GM21447 (cell line): ENCODE measurements at regions not wholly inside any gene's neighbourhood (a gene's known extent, or its start where the extent isn't known, plus 50 kb on each side); places are given as distances from the start of the nearest gene placed in this dataset.

ENCODE experiments used
- ATAC-seq: cut with Tn5 transposase; IDR thresholded peaks from one replicate; pipeline ENCODE4 v1.9.1; 2021; ENCODE audit not compliant: unreplicated experiment

DNA sequence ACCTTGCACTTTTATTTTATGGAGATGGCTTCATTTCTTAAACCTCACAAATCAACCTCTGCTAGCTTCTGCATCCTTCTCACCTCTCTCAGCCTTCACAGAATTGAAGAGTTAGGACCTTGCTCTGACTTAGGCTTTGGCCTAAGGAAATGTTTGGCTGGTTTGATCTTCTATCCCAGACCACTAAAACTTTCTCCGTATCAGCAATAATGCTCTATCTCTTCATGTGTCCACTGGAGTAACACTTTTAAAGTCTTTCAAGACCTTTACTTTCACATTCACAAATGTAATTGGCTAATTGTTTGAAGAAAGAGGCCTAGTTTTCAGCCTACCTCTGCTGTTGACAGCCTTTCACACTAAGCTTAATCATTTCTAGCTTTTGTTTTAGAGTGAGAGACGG, 212.9 kb downstream of the TTLL2 start:
- ATAC-seq = no peak

DNA sequence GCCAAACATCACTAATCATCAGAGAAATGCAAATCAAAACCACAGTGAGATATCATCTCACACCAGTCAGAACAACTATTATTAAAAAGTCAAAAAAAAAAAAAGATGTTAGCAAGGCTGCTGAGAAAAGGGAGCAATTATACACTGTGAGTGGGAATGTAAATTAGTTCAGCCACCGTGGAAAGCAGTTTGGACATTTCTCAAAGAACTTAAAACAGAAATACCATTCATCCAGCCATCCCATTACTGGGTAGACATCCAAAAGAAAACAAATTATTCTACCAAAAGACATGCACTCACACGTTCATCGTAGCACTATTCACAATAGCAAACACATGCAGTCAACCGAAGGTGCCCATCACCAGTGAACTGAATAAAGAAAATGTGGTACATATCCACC, 213.9 kb downstream of the TTLL2 start:
- no peak for ATAC-seq

DNA sequence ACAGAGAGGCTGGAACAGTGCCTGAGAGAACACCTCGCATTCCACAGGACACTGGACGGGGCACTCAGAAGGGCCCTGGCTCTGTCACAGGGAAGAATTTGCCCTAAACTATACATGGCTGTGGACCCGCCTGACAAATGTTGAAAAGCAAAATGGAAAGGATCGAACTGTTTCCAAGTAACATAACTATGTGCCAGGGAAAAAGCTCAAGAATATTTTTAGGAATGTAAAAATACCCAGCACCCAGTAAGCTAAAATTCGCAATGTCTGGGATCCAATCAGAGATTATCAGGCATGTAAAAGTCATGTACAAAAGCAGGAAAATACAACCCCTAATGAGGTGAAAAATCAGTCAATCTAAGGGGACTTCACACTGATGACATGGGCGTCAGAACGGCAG, 215.9 kb downstream of the TTLL2 start:
- no peak for ATAC-seq

DNA sequence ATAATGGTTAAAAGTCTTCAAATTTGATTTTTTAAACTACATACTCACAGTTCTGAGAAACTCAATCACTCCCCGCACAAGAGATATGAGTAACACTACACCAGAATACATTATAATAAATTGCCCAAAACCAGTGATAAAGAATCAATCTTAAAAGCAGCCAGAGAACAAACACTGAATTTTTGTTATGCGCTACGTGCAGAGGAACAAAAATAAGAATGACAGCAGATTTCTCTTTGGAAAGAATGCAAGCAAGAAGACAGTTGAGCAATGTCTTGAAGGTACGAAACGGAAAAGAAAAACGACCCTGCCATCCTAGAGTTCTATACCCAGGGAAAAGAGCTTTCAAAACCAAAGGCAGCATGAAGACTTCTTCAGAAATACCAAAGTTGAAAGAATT, 216.7 kb downstream of the TTLL2 start:
- no peak for ATAC-seq

DNA sequence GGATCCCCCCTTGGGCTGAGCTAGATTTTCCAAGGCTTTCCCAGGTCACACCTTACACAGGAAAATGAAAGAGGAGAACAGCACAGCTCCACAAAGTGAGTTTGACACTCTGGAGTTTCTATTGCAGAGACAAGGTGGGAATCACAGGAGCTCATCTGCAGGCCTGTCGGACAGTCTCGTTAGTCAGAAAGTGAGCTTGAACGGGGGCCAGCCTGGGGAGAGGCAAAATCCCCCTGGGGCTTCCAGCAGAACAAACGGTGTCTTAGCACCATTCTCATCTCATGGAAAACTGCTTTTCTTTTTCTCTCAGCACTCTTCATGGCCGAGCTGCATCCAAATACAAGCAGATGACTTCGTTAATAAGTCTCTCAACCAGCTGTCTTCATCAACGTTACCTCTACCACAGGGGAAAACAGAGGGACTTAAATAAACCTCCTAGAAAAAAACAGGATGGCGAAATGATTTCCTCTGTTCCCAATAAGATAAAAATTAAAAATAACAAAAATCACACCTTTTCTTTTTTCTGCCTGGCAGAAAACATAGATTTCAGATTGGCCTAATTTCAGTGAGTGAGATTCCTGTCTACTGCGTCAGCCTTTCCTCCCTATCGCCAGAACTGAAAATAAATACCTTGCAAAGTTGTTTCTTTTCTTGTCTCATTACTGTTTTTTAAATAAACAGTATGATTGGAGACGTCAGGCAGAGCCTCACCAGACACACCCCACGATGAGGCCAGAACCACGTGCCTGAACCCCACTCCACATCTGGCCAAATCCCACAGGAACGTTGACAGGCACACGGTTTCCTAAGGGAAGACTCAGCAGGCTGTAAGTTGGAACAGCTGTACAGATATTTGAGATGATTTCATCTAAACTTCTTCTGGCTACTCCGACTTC, 219.0 kb downstream of the TTLL2 start:
- ATAC-seq = no peak

DNA sequence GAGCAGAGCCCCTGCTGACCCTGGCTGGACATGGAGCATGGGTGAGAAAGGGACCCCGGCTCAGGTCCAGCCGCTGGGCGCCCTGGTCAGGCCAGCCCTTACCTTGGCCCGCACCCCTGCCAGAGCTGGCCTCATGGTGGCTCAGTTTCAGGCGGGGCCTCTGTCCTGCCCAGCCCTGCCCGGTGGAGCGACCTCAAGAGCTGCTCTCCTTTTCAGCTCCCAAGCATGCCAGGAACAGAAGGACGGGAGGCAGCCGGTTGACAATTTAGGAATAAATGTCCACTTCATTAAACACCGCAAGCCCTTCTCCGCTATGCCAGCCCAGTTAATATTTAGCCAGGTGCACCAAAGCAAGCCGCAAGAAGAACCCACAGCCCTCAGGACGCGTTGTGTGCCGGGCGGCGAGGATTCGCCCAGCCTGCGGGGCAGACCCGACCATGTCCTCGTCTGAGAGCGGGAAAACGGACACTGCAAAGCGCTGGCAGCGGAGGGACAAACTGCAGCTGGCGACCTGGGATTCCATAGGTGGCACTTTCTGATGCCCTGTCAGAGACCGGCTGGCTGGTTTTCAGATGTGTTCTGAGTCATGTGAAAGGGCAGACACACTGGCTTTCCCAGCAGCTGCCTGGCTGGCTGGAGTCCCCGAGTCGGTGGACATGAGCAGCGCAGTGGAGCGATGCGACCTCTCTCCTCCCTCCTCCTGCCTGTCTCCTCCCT, 221.9 kb downstream of the TTLL2 start:
- no peak for ATAC-seq

DNA sequence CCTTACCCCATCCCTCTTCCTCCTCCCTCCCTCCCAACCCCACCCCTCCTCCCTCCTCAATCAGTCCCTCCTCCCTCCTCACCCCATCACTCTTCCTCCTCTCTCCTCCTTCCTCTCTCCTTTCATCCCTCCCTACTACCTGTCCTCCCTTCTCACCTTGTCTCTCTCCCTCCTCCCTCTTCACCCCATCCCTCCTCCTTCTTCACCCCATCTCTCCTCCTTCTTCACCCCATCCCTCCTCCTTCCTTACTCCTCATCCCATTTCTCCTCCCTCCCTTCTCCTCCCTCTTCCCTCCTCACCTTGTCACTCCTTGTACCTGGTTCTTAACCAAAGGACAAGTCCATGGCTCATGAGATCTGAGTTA, 222.4 kb downstream of the TTLL2 start:
- ATAC-seq = no peak

DNA sequence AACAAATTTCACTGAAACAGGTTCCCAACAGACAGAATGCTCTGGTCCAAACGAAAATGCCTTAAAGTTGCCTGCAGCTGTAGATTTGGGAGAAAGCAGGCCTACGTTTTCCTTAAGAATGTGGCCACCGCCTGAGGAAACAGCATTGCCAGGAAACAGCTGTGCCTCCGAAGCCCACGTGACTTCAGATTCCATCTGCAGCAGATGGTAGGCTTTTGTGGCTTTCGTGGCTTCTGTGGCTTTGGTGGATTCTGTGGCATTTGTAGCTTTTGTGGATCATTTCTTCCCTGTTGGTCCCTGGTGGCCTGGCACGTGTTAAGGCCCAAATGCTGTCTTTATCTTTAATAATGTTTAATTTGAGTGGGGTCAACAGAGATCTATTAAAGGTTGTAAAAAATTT, 222.9 kb downstream of the TTLL2 start:
- ATAC-seq = no peak

DNA sequence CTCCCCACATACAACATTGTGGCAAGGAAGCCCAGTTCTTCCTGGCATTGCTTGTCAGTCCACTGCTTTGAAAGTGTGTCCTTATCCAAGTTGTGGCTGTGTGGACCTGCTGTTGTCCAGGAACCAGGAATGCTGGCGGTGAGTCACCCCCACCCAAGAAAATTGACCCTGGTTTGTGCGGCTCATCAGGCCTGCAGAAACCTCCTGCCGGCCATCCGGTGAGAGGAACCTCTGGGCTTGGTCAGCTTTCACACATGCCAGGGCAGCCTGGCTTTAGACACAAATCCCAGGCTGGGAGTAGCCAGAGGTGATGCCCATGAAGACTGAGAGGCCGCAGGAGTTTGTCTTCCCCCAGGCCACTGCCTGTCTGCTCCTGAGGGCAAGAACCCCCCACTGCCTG, 223.6 kb downstream of the TTLL2 start:
- no peak for ATAC-seq

DNA sequence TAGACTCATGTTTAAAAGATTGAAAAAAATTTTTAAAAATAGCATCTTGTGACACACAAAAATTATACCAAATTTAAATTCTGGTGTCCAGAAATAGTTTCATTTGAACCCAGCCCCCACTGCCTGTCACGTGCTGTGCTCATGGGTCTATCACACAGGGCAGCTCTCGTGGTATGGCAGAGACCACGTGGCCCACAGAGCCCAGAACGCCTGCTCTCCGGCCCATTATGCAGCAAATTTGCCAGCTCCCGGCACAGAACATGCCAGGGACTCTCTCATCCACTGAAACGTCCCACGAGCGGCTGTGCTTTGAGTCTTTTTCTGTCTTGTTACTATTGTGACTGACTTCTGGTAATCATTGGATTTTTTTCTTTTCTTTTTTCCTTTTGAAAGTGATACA, 224.3 kb downstream of the TTLL2 start:
- no peak for ATAC-seq

DNA sequence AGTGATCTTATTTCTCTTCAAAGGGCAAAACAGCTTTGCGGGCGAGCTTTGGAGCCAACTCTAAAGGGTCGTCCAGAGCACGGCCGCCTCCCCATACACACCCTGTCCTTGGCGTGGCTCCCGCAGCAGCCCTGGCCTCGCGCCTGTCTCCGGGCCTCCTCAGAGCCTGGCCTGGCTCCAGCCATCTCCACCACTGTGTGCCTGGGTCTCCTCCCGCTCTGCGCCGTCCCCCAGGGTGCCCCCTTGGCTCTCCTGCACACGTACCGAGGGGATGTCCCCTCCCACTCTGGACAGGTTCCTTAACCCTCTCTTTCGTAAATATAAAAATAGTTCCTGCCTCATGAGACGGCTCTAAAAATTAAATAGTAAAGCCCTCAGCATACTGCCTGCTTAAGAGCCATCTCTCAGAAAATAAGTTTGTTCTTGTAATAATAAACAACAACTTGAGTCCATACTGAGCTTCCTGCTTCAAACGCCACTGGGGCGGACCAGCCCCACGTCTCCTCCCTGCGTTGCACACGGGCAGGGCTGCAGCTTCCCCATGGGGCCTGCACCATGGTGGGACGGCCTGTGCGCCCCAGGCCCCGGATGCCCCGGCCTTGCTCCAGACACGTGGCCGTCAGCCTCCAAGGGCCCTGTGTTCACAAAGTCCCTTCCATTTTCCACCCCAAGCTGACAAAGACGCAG, 226.2 kb downstream of the TTLL2 start:
- ATAC-seq = no peak

DNA sequence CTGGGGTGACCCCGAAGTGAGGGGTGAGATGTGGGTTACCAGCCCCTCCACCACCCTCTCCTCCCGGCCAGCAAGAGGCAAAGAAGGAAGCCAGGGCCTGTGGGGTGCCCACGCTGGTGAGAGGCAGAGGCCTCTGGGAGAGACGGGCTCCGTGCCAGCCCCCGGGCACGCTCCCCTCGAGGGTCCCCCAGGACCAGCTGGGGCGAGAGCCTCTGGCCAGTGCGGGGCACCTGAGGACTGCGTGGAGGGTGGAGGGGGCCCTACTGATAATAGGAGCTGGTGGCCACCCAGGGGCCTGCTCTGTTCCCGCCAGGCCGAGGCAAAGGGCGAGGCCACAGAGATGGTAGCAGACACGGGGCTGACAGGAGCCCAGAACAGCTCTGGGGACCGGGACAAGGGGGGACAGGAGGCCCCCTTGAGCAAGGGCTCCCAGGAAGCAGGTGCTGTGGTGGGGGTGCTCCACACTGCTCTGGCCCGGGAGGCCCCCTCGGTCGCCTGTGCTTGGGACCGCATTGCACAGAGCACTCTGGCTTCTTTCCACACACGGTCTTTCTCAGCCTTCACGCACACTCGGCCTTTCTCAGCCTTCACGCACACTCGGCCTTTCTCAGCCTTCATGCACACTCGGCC, 226.9 kb downstream of the TTLL2 start:
- no peak for ATAC-seq

DNA sequence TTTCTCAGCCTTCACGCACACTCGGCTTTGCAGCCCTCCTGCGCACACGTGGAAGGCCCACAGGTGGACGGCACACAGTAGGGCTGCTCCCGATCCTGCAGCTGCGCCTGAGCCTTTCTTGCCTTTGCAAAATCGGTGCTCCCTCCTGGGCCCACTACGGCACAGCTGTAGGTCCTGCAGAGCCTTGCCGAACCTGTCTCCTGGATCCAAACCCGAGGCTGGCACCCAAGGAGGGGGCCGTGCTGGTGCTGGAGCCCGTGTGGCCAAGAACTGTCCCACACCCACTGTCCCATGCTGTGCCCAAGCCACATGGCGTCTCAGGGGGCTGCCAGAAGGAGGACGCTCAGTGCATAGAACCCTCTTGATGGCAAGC, 227.4 kb downstream of the TTLL2 start:
- no peak for ATAC-seq

DNA sequence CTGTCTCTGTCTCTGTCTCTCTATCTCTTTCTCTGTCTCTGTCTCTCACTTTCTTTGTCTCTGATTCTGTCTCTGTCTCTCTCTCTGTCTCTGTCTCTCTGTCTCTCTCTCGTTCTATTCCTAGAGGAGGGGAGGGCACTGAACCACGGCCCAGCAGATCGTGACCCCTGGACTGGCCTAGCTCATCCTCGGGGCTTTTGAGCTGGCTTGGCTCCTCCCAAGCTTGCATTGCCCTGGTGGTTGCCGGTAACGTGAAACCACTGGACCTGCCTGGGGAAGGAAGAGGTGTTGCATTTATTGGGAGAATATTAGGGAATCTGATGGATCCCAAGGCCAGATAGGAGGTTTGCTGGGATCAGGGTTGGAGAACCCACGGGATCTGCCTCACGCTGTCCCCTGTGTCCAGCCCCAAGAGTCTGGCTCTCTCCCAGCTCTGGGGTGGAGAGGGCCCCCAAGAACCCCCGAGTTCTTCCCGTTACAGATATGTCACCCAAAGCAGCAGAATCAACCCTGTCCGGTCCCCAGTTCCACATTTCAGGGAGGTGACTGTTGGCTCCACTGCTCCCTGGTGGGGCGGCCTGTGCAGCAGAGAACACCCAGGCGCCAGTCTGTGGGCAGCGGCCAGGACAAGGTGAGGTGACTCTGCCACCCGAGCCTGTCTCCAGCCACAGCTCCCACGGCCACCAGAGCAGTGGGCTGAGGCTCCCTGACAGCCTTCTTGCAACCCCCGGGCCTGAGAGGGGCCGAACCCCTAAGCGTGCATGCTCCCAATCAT, 228.3 kb downstream of the TTLL2 start:
- no peak for ATAC-seq

DNA sequence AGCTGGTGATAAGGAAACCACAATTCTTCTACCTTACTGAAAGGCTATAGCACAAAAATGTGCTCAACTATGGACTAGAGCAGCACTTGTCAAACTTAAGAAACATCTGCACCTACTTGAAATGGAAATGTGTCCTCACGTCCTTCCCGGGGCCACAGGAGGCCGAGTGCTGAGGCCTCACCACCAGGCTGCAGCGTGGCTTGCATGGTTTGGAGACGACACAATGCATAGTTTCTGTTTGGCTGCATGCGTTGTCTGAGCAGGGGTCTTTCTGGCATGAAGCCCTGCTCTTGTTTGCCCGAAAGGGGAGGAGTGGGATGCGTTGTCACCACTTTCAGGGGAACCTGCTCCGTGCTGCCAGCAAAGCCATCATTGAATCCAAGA, 228.8 kb downstream of the TTLL2 start:
- no peak for ATAC-seq

DNA sequence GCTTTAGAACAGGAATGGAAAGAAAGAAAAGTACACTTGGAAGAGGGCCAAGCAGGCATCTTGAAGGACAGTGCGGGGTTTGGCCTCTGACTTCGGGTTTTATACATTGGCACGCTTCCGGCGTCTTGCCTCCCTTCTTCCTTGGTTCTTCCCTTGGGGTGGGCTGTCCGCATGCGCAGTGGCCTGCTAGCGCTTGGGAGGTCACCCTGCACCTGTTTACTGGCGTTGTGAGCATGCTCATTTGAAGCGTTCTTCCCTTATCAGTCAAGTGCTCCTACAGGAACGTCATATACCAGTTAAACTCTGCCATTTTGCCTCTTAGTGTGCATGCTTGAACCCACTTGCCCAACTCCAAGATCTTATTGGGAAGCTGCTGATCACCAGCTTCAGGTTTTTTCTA, 230.0 kb downstream of the TTLL2 start:
- no peak for ATAC-seq

DNA sequence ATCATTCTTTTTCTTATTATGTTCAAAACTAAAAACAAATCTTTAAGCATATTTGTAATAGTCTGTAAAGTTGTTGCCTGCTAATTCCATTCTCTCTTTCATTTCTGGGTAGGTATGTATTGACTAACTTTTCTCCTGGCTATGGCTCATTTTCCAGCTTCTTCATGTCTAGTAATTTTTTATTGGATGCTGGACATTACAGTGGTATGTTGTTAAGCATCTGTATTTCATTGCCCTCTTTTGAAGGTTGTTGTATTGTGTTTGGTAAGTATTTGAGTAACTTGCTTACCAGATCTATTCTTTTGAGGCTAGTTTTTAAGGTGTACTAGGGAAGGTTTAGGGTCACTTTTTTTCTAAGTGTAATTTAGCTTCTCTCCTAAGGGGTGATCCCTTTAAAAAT, 230.9 kb downstream of the TTLL2 start:
- no peak for ATAC-seq

DNA sequence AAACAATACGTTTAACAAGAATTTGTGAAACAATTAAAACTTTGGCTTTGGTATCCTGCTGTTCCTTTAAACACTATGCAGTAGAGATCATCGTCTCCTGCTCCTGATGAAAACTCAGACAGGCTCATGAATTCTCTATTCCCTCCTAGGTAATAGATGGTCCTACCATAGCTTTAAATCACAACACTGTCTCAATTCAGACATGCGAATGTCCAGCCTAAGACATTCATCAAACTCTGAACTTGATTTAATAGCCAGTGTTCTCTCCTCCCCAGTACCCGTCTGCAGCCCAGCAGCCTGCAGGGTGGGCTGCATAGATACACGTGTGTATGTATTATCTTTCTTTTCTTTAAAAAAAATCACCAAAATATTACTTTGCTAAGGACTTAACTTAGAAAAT, 232.8 kb downstream of the TTLL2 start:
- no peak for ATAC-seq

DNA sequence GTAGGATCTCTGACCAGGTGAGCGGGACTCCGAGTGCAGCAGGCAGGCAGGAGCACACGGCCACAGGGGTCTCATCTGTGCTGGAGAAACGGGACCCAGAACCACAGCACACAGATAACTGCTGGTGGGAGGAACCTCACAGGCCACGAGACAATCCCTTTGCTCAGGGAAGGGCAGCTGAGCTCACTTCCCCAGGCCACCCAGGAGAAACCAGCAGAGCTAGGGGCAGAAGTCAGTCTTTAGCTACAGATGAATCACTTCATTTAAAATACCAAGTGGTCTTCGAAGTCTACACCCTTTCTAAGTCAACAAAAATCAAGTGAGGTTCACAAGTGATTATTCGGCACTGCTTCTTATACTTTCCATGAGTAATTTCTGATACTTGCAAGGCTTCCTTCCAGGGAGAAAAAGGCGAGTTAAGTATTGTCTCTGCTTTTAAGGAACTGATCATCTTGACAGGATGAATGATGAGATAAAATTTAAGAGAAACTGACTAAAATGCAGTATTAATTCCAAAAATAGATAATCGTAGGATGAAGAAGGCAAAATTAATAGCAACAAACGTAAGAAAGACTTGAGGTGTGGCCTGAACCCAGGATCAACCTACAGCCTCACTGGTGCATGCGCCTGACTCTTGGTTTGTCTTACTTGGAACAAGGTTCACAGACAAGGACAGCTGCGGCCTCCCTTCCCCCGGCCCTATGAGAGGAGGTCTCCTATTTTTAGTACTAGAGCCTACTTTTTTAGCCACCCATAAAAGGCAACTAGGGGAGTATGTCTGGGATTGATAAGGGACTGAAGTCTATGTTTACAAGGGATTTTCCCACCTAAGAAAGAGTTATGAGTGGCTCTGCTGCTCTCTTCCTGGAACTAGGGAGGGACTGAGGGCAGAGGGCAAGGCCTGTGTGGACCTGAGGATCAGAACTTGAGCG, 233.6 kb downstream of the TTLL2 start:
- no peak for ATAC-seq
